Hepatocyte (in vitro differentiated cells): ENCODE measurements at regions not wholly inside any gene's neighbourhood (a gene's known extent, or its start where the extent isn't known, plus 50 kb on each side); places are given as distances from the start of the nearest gene placed in this dataset.

Experiments used
- DNase-seq: peaks from one replicate; pipeline ENCODE4 v3.0.0-alpha.2; 2016; ENCODE audit warnings: low spot score
- H2AFZ ChIP-seq: fragments of 200-600 bp; sonication (generic); 2 replicates; pipeline ENCODE4 v1.6.0; 2016; ENCODE audit warnings: antibody characterized with exemption, mild to moderate bottlenecking
- H3K27ac ChIP-seq: fragments of 200-600 bp; sonication (generic); 2 replicates; pipeline ENCODE4 v1.5.1; 2016; ENCODE audit warnings: mild to moderate bottlenecking
- H3K27me3 ChIP-seq: fragments of 200-600 bp; sonication (generic); 2 replicates; pipeline ENCODE4 v1.6.1; 2016
- H3K36me3 ChIP-seq: fragments of 200-600 bp; sonication (generic); replicated peaks from 2 replicates; pipeline ENCODE4 v1.5.1; 2016; ENCODE audit warnings: low read depth; ENCODE audit not compliant: insufficient read depth
- H3K4me1 ChIP-seq: fragments of 200-600 bp; sonication (generic); 2 replicates; pipeline ENCODE4 v1.5.1; 2016; ENCODE audit warnings: mild to moderate bottlenecking, moderate library complexity; ENCODE audit not compliant: insufficient read depth
- H3K4me2 ChIP-seq: fragments of 200-600 bp; sonication (generic); 2 replicates; pipeline ENCODE4 v1.6.0; 2016
- H3K4me3 ChIP-seq: fragments of 200-600 bp; sonication (generic); 2 replicates; pipeline ENCODE4 v1.5.1; 2016; ENCODE audit warnings: mild to moderate bottlenecking
- H3K79me2 ChIP-seq: fragments of 200-600 bp; sonication (generic); 2 replicates; pipeline ENCODE4 v1.6.0; 2017; ENCODE audit warnings: mild to moderate bottlenecking
- H3K9me2 ChIP-seq: fragments of 200-600 bp; sonication (generic); replicated peaks from 2 replicates; pipeline ENCODE4 v1.6.0; 2017; ENCODE audit warnings: mild to moderate bottlenecking; ENCODE audit not compliant: insufficient read depth
- H3K9me3 ChIP-seq: fragments of 200-600 bp; sonication (generic); 2 replicates; pipeline ENCODE4 v1.5.1; 2016; ENCODE audit warnings: low read depth, mild to moderate bottlenecking
- H4K20me1 ChIP-seq: fragments of 200-600 bp; sonication (generic); 2 replicates; pipeline ENCODE4 v1.6.0; 2016; ENCODE audit warnings: mild to moderate bottlenecking; ENCODE audit not compliant: insufficient read depth, poor library complexity, severe bottlenecking
- CTCF ChIP-seq: fragments of 200-600 bp; sonication (generic); IDR thresholded peaks from 2 replicates; pipeline ENCODE4 v1.5.1; 2016; ENCODE audit warnings: antibody characterized with exemption, mild to moderate bottlenecking; ENCODE audit not compliant: poor library complexity
- EZH2 ChIP-seq: fragments of 200-600 bp; sonication (generic); IDR thresholded peaks from 2 replicates; pipeline ENCODE4 v1.6.1; 2016; ENCODE audit warnings: antibody characterized with exemption, mild to moderate bottlenecking, borderline replicate concordance
- EZH2phosphoT487 ChIP-seq: fragments of 200-600 bp; sonication (generic); IDR thresholded peaks from one replicate; pipeline ENCODE4 v1.6.1; 2018; ENCODE audit warnings: antibody characterized with exemption, mild to moderate bottlenecking, low read depth, moderate library complexity; ENCODE audit not compliant: unreplicated experiment, severe bottlenecking
- WGBS: methylation state at CpG from one replicate; pipeline ENCODE4 v1.1.6; 2016; ENCODE audit warnings: low lambda C conversion rate; ENCODE audit errors: missing lambda C conversion rate; 5-methylcytosine and 5-hydroxymethylcytosine counted together

GRCh38 chr7:104039363-104039762 lies 49.9 kb upstream of the RELN start:
- H3K4me1 ChIP-seq = no peaks in the 10 kb centered on the region
- no peak for TF ChIP-seq EZH2phosphoT487
- TF ChIP-seq CTCF = no peak
- TF ChIP-seq EZH2 = no peak
- no peaks in the 10 kb centered on the region for H3K36me3 ChIP-seq
- 69% methylated on average over 3 of the region's 3 CpGs for WGBS
- H3K27ac ChIP-seq = no peak overlapping the region
- H3K4me2 ChIP-seq = no peak overlapping the region
- no peak for DNase-seq
- no peak overlapping the region for H3K4me3 ChIP-seq
- H3K9me2 ChIP-seq = no peaks in the 10 kb centered on the region
- H3K9me3 ChIP-seq = no peaks in the 10 kb centered on the region
- H4K20me1 ChIP-seq = no peaks in the 10 kb centered on the region
- no peaks in the 10 kb centered on the region for H3K27me3 ChIP-seq
- no peaks in the 10 kb centered on the region for H3K79me2 ChIP-seq
- no peak overlapping the region for H2AFZ ChIP-seq
